ENCODE measurements at regions not wholly inside any gene's neighbourhood (a gene's known extent, or its start where the extent isn't known, plus 50 kb on each side); places are given as distances from the start of the nearest gene placed in this dataset.

- intact Hi-C loops (cut with micrococcal nuclease), result no loop called here
These were observed 399.8 kb upstream of the USP15 start for GRCh38 chr12:61860451-61860850.

DNA sequence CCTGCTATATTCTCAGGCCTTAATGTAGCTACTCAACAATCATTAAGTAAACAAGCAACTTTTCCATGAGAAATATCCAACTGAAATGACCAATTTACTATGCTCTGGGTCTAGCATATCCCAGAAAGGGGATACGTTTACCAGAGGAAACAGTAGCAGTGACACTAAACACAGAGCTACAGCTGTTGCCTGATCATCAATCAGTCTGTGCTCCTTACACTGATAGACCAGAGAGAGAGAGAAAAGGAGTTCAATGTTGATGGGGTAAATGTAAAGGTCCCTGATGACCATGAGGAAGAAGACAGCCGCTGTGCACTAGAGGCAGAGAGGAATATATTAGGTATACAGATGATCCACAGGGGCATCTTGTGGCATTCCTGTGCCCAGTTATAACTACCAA lies 397.2 kb upstream of the USP15 start:
- intact Hi-C loops (cut with micrococcal nuclease), result no loop called here

GRCh38 chr12:61863811-61864210 lies 396.4 kb upstream of the USP15 start:
- intact Hi-C loops (cut with micrococcal nuclease), result no loop called here

DNA sequence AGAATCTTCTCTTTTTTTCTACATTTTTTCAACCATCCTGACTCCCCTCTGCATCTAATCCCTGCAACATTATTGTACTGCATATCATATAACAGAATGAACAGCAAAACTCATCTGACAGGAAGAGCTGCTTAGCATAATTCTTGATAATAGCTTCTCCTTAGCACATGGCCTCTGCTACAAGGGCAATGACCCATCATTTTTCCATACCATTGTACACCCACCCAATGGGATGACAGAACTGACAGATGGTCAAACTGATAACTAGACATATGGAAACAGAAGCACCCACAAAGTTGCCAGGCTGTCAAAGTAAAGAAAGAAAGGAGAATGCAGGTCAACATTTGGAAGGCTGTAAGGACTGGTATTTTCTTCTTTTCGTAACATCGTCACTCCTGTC lies 390.4 kb upstream of the USP15 start:
- intact Hi-C loops (cut with micrococcal nuclease), result loop anchor here (2.0 to 5.0 kb wide), 3 partner anchors 323 to 733 kb away; partner anchors contain the start of gene USP15

DNA sequence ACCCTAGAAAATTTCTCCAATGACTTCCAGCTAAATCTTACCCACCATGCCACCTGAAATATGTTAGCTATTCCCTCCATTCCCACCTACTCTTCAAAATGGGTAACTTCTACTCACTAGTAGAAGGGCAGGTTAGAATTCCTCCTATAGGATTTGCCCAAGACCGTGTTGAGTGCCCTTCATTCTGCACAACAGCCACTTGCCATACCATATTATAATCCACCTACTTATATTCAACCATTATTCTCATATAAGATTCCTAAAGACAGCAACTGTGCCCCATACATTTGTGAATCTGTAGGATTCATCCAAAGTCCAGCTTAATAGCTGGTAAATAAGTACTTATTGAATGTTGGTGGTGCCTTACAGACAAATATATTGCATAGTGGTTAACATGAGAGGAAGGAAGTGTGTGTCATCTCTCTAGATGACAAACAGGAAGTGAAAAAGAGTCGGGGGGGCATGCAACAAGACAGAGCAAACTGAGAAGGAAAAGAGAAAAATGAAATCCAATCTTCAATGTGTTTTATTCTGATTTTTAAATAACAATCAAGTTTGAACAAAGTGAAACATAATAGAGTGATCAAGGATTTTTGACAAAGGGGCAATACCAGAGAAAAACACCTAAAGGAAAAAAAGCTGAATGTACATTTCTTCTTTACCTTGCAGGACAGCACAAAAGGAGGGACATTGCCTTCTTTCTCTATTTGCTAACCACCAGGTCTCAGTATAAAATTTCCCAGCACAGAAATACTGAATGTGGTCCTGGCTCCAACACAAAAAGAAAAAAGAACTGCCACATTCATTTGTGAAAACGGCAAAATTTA lies 389.3 kb upstream of the USP15 start:
- intact Hi-C loops (cut with micrococcal nuclease), result loop anchor here (2.0 to 5.0 kb wide), 3 partner anchors 322 to 731 kb away; partner anchors contain the start of gene USP15

DNA sequence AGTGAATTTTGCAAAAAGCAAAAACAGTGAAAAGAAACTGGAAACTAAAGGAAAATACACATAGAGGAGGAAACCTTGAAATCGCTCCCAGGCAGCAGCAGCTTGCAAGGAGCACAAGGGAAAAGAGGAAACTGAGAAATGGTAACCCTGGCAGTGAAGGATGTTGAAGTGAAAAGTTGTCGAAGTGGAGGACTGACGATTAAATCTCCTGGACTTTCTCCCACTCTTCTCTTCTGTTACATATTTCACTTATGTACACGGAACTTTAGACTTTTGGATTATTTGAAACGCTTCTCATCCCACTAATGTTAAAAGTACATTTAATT lies 388.8 kb upstream of the USP15 start:
- intact Hi-C loops (cut with micrococcal nuclease), result loop anchor here (2.0 to 5.0 kb wide), 3 partner anchors 321 to 731 kb away; partner anchors contain the start of gene USP15

GRCh38 chr12:61879229-61879628 lies 381.0 kb upstream of the USP15 start:
- intact Hi-C loops (cut with micrococcal nuclease), result no loop called here

DNA sequence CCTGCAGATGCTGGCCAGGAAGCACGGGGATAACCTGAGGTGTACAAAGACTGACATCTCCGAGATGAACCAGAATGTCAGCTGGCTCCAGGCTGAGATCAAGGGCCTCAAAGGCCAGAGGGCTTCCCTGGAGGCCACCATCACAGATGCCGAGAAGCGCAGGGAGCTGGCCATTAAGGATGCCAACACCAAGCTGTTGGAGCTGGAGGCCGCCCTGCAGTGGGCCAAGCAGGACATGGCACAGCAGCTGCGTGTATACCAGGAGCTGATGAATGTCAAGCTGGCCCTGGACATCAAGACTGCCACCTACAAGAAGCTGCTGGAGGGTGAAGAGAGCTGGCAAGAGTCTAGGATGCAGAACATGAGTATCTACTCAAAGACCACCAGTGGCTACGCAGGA lies 380.0 kb upstream of the USP15 start:
- intact Hi-C loops (cut with micrococcal nuclease), result no loop called here

DNA sequence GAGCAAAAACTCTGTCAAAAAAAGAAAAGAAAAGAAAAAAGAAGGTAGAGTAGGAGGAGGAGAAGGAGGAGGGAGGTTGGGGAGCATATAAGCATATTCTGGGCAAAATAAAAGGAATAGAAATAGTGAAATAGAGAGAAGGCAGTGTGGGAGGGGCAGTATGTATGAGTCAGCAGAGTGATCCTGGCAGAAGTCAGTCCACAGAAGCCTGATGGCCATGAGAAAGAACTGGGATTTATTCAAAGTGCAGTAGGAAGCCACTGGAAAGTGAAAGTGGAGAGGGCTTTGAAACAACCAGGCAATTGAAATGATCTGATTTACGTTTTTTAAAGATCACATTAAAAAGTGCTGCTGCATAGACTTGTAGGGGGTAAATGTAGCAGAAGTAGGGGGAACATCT lies 368.6 kb upstream of the USP15 start:
- intact Hi-C loops (cut with micrococcal nuclease), result no loop called here

- intact Hi-C loops (cut with micrococcal nuclease), result no loop called here
These were observed 366.0 kb upstream of the USP15 start for GRCh38 chr12:61894168-61894567.

- intact Hi-C loops (cut with micrococcal nuclease), result no loop called here
These were observed 363.8 kb upstream of the USP15 start for GRCh38 chr12:61896436-61896835.

DNA sequence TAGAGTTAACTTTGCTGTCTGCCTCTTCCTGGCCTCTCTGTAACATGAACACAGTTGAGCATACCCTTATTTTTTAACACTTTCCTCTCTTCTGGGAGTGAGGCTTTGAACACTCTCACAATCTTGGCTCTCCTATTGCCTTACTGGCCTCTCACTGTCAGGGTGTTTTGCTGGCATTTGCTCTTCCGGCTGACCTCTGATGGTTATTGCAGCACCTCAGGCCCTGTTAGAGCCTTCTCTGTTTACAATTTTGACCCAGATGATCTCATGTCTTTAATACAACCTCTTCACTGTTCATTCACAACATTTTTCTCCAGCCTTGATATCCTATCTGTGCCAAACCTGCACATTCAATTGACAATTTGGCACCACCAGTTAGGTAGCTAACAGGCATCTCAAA lies 357.8 kb upstream of the USP15 start:
- intact Hi-C loops (cut with micrococcal nuclease), result no loop called here

DNA sequence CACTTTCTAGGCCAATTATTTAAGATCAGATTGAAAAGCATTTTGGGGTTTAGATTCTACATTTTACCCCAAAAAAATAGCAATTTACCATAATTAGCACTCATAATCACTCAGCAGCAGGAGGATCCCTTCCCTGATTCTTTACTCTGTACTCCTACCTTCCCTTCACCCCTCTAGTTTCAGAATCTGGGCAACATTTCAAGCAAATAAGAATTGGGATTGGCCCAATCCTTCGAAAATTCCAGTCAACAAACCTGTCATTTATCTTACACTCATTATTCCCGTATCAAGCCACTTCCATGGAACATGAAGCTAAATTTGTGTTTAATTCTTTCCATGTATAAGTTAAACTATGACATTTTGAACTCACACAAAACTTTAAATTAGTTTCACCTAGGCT lies 349.1 kb upstream of the USP15 start:
- intact Hi-C loops (cut with micrococcal nuclease), result no loop called here

GRCh38 chr12:61915420-61915819 lies 344.8 kb upstream of the USP15 start:
- intact Hi-C loops (cut with micrococcal nuclease), result no loop called here

DNA sequence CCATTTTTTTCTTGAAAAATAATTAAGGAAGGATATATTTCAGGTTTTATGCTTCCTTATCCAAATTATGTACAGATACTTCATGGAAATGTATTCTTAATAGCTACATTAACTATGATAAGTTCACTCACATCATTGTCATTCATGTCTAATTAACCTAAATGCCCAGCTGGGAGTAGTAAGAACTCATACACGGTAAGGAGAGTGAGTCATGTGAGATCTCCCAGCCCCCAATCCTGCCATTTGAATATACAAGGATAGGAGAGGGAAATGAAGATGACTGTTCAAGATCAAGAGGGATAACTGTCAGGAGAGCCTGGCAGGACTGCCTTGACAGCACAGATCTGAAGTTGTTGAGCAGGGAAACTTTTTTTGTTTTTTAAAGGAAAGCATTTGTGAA lies 343.4 kb upstream of the USP15 start:
- intact Hi-C loops (cut with micrococcal nuclease), result no loop called here

DNA sequence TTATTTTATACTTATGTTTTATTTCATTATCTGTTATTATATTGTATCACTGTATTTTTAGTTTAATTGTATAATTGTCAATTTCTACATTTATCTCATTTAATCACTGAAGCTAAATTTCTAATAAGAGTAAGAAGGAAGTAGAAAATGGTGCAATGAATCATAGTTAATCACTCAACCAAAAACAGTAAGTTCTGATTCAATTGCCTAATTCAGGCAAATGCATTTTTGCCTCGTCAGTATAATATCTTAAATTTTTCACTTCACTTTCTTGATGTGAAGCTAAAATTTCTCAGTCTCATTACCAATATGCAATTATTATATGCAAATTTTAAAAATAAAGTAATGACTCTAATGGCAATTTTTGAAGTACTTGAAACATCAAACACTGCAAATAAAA lies 340.5 kb upstream of the USP15 start:
- intact Hi-C loops (cut with micrococcal nuclease), result no loop called here

- intact Hi-C loops (cut with micrococcal nuclease), result no loop called here
These were observed 340.0 kb upstream of the USP15 start for GRCh38 chr12:61920230-61920629.

- intact Hi-C loops (cut with micrococcal nuclease), result no loop called here
These were observed 337.1 kb upstream of the USP15 start for GRCh38 chr12:61923152-61923551.

GRCh38 chr12:61934564-61934963 lies 325.6 kb upstream of the USP15 start:
- intact Hi-C loops (cut with micrococcal nuclease), result no loop called here

GRCh38 chr12:61939977-61940376 lies 320.2 kb upstream of the USP15 start:
- intact Hi-C loops (cut with micrococcal nuclease), result no loop called here

DNA sequence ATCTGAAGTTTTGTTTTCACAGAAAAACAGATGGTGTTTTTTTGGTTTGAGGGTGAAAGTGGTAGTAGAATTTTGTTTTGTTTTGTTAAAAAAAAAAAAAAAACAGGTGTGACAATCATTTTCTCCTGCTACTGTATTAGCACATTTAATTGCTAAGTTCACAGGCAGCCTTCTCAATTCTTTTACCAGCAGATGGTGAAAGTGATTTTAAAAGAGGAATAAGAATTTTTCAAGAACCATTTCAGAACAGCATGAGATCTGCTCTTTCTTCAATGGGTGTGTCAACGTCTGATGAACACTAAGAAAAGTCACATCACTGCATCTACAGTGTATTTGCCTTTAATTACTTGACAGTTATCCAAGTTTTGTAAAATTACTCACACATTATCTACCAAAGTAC lies 303.7 kb upstream of the USP15 start:
- intact Hi-C loops (cut with micrococcal nuclease), result no loop called here

GRCh38 chr12:61974461-61974860 lies 285.7 kb upstream of the USP15 start:
- intact Hi-C loops (cut with micrococcal nuclease), result no loop called here

GRCh38 chr12:61985830-61986229 lies 274.4 kb upstream of the USP15 start:
- intact Hi-C loops (cut with micrococcal nuclease), result no loop called here

Data from T-helper 1 cell treated with Interleukin-12 subunit alpha and Interleukin-12 subunit beta and Interleukin-4 antibody, amounts not matched to agents 30 ng/mL and 1 ng/mL, for 36 hours (primary cell).